Amniotic epithelial cell (primary cell): ENCODE measurements at regions not wholly inside any gene's neighbourhood (a gene's known extent, or its start where the extent isn't known, plus 50 kb on each side); places are given as distances from the start of the nearest gene placed in this dataset.
"Not testable (repeated sequence)": the region's sequence is repeated elsewhere in the genome, so short reads cannot be mapped to it uniquely, and the experiment has no call there.

Experiments used
- DNase-seq: peaks from one replicate; pipeline ENCODE4 v3.0.0-alpha.2; 2010; ENCODE audit warnings: low read depth

DNA sequence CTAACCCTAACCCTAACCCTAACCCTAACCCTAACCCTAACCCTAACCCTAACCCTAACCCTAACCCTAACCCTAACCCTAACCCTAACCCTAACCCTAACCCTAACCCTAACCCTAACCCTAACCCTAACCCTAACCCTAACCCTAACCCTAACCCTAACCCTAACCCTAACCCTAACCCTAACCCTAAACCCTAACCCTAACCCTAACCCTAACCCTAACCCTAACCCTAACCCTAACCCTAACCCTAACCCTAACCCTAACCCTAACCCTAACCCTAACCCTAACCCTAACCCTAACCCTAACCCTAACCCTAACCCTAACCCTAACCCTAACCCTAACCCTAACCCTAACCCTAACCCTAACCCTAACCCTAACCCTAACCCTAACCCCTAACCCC lies 80.6 kb upstream of the PLEKHG4B start:
- not testable (repeated sequence) for DNase-seq

GRCh38 chr5:11898-12297 lies 80.1 kb upstream of the PLEKHG4B start:
- DNase-seq, result peak; percentile 27

DNA sequence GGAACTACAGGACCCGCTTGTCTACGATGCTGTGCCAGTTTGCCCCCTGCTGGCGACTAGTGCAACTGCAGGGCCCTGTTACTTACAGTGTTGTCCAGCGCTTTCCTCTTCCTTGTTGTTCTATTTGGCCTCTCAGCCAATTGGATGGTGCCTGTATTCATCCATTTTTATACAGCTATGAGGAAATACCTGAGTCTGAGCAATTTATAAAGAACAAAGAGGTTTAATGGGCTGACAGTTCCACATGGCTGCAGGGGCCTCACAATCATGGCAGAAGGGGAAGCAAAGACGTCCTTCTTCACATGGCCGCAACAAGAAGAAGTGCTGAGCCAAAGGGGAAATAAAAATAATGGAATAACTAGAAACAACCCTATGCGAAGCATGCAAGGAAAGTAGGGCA lies 78.7 kb upstream of the PLEKHG4B start:
- DNase-seq, result no peak

GRCh38 chr5:14676-15075 lies 77.3 kb upstream of the PLEKHG4B start:
- not testable (repeated sequence) for DNase-seq

DNA sequence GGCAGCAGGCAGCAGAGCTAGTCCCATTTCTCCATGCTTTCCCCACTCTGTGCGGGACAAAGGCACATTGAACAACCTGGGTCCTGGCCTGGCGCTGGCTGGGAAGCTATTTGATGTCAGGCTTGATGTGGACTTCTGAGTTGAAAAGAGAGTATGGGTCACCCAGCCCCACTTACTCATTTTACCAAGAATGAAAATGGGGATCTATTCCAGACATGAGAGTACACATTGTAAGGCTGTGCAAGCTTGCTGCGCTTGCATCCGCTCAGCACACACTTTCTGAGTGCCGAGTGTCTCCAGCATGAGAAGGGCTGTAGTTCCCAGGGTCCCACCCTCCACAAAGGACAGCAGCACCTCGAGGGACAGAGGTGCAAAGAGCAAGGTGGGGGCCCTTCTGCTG lies 71.7 kb upstream of the PLEKHG4B start:
- DNase-seq, result not testable (repeated sequence)

DNA sequence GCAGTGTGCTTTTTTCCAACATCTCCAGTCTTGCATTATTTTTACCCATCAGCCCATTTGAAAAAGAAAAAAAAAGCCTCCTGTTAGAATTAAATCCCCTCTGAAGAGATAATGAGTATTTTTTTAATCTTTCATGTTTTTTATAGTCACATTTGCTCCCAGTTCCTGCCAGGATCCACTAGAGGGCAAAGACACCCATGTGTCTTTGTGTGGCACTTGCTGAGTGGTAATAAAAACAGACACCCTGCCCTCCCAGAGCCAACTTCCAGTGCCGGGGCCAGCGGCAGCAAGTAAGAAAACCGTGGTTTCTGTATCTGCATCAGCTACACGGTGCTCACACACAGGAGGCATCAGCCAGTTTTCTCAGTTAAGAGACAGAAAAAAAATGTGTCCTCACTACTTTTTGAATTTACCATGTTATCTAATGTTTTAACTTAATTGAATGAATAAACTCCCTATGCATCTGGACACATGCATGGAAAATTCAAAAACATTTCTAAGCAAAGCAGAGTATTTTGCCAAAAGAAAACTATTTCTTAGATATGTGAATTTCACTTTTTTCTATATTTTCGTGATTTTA lies 70.2 kb upstream of the PLEKHG4B start:
- no peak for DNase-seq

DNA sequence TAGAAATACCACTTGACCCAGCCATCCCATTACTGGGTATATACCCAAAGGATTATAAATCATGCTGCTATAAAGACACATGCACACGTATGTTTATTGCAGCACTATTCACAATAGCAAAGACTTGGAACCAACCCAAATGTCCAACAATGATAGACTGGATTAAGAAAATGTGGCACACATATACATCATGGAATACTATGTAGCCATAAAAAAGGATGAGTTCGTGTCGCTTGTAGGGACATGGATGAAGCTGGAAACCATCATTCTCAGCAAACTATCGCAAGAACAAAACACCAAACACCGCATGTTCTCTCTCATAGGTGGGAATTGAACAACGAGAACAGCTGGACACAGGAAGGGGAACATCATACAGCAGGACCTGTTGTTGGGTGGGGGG lies 68.1 kb upstream of the PLEKHG4B start:
- DNase-seq, result not testable (repeated sequence)

DNA sequence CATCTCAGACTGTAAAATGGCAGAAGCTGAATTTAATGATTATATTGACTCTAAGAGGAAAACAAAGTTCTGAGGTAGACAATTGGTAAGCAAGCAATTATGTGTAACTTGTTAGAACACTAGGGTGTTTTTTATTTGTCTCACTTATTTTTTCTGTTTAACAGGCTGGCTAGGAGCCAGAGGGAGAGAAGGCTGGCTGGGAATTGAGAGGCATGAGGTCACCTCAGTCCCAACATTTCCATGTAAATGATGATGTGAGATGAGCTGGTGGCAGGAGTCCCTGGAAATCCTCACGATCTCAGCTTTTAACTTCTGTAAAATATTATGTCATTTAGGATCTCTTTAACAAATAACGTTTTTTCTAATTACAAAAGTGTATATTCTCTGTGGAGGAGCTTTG lies 66.9 kb upstream of the PLEKHG4B start:
- DNase-seq, result not testable (repeated sequence)

DNA sequence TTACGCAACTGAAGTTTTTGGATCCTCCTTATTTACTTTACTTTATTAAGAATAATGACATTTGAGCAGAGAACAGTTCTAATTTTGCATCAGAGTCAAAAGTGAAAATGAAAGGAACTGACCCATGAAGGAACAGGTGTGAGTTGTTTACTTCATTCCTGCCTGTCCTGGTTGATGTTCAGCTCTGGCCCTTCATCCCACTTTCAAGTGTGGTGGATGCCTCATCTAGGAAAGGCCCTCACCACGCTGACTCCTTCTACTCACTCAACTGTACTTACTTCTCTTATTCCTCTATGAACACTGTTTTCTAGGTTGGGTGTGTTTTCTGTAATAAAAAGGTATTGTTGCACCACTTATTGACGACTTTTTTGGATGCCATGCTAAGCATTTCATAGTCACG lies 61.8 kb upstream of the PLEKHG4B start:
- DNase-seq, result no peak

- DNase-seq, result not testable (repeated sequence)
Measured at GRCh38 chr5:30556-30955, 61.4 kb upstream of the PLEKHG4B start.

DNA sequence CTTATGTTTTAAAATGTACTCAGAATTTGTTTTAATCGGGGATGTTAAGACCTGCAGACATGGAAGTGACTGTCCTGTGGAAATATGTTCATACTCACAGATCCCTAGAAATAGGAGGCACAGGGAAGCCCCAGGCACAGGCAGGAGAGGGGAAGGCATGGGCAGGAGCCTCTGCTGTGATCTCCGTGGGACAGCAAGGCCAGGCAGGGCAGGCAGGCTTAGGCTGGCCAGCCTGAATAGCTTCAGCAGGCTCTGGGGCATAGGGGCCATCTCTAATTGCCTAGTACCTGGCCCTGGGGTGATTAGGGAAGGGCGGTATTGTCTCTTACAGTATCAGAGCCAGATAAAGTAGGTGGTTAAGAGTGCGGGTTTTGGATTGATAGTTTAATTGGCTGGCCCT lies 59.8 kb upstream of the PLEKHG4B start:
- no peak for DNase-seq

GRCh38 chr5:35521-35920 lies 56.4 kb upstream of the PLEKHG4B start:
- not testable (repeated sequence) for DNase-seq

GRCh38 chr5:37207-37606 lies 54.8 kb upstream of the PLEKHG4B start:
- not testable (repeated sequence) for DNase-seq

GRCh38 chr5:39979-40583 lies 51.9 kb upstream of the PLEKHG4B start:
- DNase-seq, result no peak
